HEK293T (cell line): ENCODE measurements at regions not wholly inside any gene's neighbourhood (a gene's known extent, or its start where the extent isn't known, plus 50 kb on each side); places are given as distances from the start of the nearest gene placed in this dataset.
"Not testable (repeated sequence)": the region's sequence is repeated elsewhere in the genome, so short reads cannot be mapped to it uniquely, and the experiment has no call there.

Experiments used
- CTCF ChIA-PET: fragments of 350-600 bp; formaldehyde crosslinking; extraction: SDS; loops from one replicate; lab custom pipeline; 2021; ENCODE audit warnings: antibody characterized with exemption, inconsistent platforms; lab: Yijun Ruan, JAX
- POLR2A ChIA-PET: fragments of 350-600 bp; formaldehyde crosslinking; extraction: SDS; loops from one replicate; lab custom pipeline; 2020; ENCODE audit warnings: antibody characterized with exemption, inconsistent platforms; lab: Yijun Ruan, JAX
- DNase-seq: peaks from one replicate; pipeline ENCODE4 v3.0.0; 2012; ENCODE audit warnings: mixed read lengths; ENCODE audit errors: extremely low spot score
- ARNT ChIP-seq: fragments of 450-650 bp; IDR thresholded peaks from 2 replicates; pipeline ENCODE4 v1.6.1; 2017; ENCODE audit warnings: mild to moderate bottlenecking
- BHLHE40 ChIP-seq: fragments of 450-650 bp; IDR thresholded peaks from 2 replicates; pipeline ENCODE4 v1.6.1; 2016; ENCODE audit warnings: mild to moderate bottlenecking, moderate library complexity, borderline replicate concordance
- CTBP1 ChIP-seq: fragments of 450-650 bp; IDR thresholded peaks from 2 replicates; pipeline ENCODE4 v1.6.1; 2016; ENCODE audit warnings: borderline replicate concordance
- ELF4 ChIP-seq: fragments of 450-650 bp; IDR thresholded peaks from 2 replicates; pipeline ENCODE4 v1.6.1; 2017; ENCODE audit warnings: antibody characterized with exemption
- FOXA1 ChIP-seq: fragments of 450-650 bp; IDR thresholded peaks from 2 replicates; pipeline ENCODE4 v1.6.1; 2016; ENCODE audit warnings: mild to moderate bottlenecking
- FOXK2 ChIP-seq: fragments of 450-650 bp; IDR thresholded peaks from 2 replicates; pipeline ENCODE4 v1.6.1; 2016; ENCODE audit warnings: mild to moderate bottlenecking
- FOXM1 ChIP-seq: fragments of 450-650 bp; IDR thresholded peaks from 2 replicates; pipeline ENCODE4 v1.6.1; 2017; ENCODE audit warnings: mild to moderate bottlenecking, borderline replicate concordance
- HDGF ChIP-seq: fragments of 450-650 bp; IDR thresholded peaks from 2 replicates; pipeline ENCODE4 v1.6.1; 2017; ENCODE audit warnings: antibody characterized with exemption, borderline replicate concordance
- L3MBTL2 ChIP-seq: fragments of 450-650 bp; conservative IDR thresholded peaks from 2 replicates; pipeline ENCODE4 v1.6.1; 2016; ENCODE audit warnings: mild to moderate bottlenecking
- LEF1 ChIP-seq: fragments of 450-650 bp; IDR thresholded peaks from 2 replicates; pipeline ENCODE4 v1.6.1; 2017; ENCODE audit warnings: mild to moderate bottlenecking, borderline replicate concordance
- NFRKB ChIP-seq: fragments of 450-650 bp; IDR thresholded peaks from 2 replicates; pipeline ENCODE4 v1.6.1; 2016; ENCODE audit warnings: mild to moderate bottlenecking, moderate library complexity
- PKNOX1 ChIP-seq: fragments of 450-650 bp; IDR thresholded peaks from 2 replicates; pipeline ENCODE4 v1.6.1; 2016
- SP1 ChIP-seq: fragments of 450-650 bp; IDR thresholded peaks from 2 replicates; pipeline ENCODE4 v1.6.1; 2017
- SUZ12 ChIP-seq: fragments of 450-650 bp; IDR thresholded peaks from 2 replicates; pipeline ENCODE4 v1.6.1; 2016; ENCODE audit warnings: mild to moderate bottlenecking
- TARDBP ChIP-seq: fragments of 450-650 bp; IDR thresholded peaks from 2 replicates; pipeline ENCODE4 v1.6.1; 2016
- ZNF384 ChIP-seq: fragments of 450-650 bp; IDR thresholded peaks from 2 replicates; pipeline ENCODE4 v1.6.1; 2016

GRCh38 chr5:83404182-83404716, 67.3 kb upstream of the VCAN start:
- CTCF ChIA-PET: interaction anchor here (0.9 kb wide), 1 partner anchor 27 kb away, joined by 3 read pairs; no protein-coding TSS in a partner anchor
- POLR2A ChIA-PET: no interaction called here
- no peak for DNase-seq
- no peak for TF ChIP-seq LEF1
- TF ChIP-seq CTBP1: no peak
- no peak for TF ChIP-seq PKNOX1
- no peak for TF ChIP-seq SP1
- TF ChIP-seq FOXM1: no peak

DNA sequence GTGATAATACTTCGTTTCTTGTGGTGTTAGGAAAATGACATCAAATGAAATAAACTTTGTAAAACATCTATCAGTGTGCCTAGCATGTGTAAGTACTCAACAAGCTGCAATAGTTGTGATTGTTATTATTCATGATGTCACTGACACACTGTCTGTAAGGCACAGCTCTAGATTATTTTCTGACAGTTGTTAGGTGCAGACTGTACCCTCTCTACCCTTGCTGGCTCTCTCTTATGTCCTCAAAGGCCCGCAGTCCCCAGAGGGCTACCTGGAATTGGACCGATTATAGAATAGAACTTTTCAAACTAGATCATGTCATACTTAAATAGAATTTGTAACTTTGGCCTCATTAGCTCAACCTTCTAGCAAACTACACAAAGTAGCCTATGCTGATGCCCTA, 65.9 kb upstream of the VCAN start:
- no peak for DNase-seq
- ChIA-PET POLR2A (no interaction called here), CTCF (no interaction called here)
- TF ChIP-seq FOXK2 (no peak), ELF4 (no peak), SUZ12 (no peak), NFRKB (no peak), CTBP1 (no peak), TARDBP (no peak), ZNF384 (no peak), L3MBTL2 (no peak), HDGF (no peak), BHLHE40 (no peak), SP1 (no peak), ARNT (no peak), FOXM1 (no peak), FOXA1 (no peak), PKNOX1 (no peak), LEF1 (no peak)

DNA sequence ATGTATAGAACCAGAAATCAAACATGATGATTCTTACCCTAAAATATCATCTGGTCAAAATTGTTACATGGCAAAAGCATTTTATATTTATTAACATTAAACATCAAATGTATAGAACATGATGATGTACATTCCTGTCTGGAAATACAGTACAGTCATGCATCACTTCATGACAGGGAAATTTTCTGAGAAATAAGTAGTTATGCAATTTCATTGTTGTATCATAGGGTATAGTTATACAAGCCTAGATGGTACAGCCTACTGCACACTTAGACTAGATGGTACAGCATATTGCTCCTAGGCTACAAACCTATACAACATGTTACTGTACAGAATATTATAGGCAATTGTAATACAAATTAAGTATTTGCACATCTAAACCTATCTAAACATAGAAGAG, 64.6 kb upstream of the VCAN start:
- TF ChIP-seq FOXM1: no peak
- no peak for TF ChIP-seq FOXA1
- no peak for TF ChIP-seq SUZ12
- no peak for TF ChIP-seq L3MBTL2
- TF ChIP-seq CTBP1: no peak
- no peak for TF ChIP-seq LEF1
- TF ChIP-seq TARDBP: no peak
- no peak for TF ChIP-seq FOXK2
- no peak for TF ChIP-seq ZNF384
- no peak for TF ChIP-seq SP1
- no peak for TF ChIP-seq HDGF
- POLR2A ChIA-PET: no interaction called here
- CTCF ChIA-PET: no interaction called here
- DNase-seq: no peak

DNA sequence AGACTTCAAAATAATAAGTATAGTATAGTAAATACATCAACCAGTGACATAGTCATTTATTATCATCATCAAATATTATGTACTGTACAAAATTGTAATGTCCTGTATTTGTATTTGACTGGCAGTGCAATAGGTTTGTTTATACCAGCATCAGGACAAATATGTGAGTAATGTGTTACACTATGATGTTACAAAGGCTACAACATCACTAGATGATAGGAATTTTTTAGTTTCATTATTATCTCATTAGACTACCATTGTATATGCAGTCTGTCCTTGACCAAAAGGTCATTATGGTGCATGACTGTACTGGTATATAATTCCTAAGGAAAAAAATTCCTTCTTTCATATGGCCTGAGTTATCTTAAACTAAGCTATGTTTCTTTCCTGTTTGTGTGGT, 63.6 kb upstream of the VCAN start:
- no peak for TF ChIP-seq LEF1
- no peak for TF ChIP-seq ELF4
- ChIA-PET POLR2A (no interaction called here), CTCF (no interaction called here)
- DNase-seq: no peak

GRCh38 chr5:83408719-83409118, 62.8 kb upstream of the VCAN start:
- no peak for DNase-seq
- TF ChIP-seq ELF4 (no peak), CTBP1 (no peak), HDGF (no peak), FOXK2 (no peak), PKNOX1 (no peak), SUZ12 (no peak), L3MBTL2 (no peak), FOXM1 (no peak), LEF1 (no peak), ZNF384 (no peak), TARDBP (no peak), ARNT (no peak)
- CTCF ChIA-PET: no interaction called here
- POLR2A ChIA-PET: no interaction called here

GRCh38 chr5:83409776-83410175, 61.8 kb upstream of the VCAN start:
- CTCF ChIA-PET: interaction anchor here (0.8 kb wide), 1 partner anchor 23 kb away, joined by 3 read pairs; no protein-coding TSS in a partner anchor
- DNase-seq, POLR2A ChIA-PET: not testable (repeated sequence)

DNA sequence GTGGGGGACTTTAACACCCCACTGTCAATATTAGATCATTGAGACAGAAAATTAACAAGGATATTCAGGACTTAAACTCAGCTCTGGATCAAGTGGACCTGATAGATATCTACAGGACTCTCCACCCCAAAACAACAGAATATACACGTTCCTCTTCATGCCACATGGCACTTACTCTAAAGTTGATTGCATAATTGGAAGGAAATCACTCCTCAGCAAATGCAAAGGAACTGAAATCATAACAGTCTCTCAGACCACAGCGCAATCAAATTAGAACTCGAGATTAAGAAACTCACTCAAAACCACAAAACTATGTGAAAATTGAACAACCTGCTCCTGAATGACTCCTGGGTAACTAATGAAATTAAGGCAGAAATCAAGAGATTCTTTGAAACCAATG, 61.2 kb upstream of the VCAN start:
- POLR2A ChIA-PET, DNase-seq: not testable (repeated sequence)
- CTCF ChIA-PET: interaction anchor here (0.8 kb wide), 1 partner anchor 24 kb away, joined by 3 read pairs; no protein-coding TSS in a partner anchor
